ENCODE measurements at regions not wholly inside any gene's neighbourhood (a gene's known extent, or its start where the extent isn't known, plus 50 kb on each side); places are given as distances from the start of the nearest gene placed in this dataset.

- H3K4me1 ChIP-seq (ENCODE audit: insufficient read depth, low read length) = no peaks in the 10 kb centered on the region
- H3K27me3 Mint-ChIP-seq = no peaks in the 10 kb centered on the region
- peaks cover 0 to 4% of the 10 kb centered on the region in 2 experiments for H3K9me3 ChIP-seq (ENCODE audit: control insufficient read depth in 1 of 2, insufficient read depth in 1 of 2, low read length in 2 of 2)
- no peak for DNase-seq
- intact Hi-C loops (cut with DNase I, micrococcal nuclease) = no loop called here
- H3K27ac Mint-ChIP-seq = no peak overlapping the region
- H3K4me1 Mint-ChIP-seq (ENCODE audit: low read depth) = no peaks in the 10 kb centered on the region
- TF ChIP-seq CTCF (IDR thresholded peaks at IDR 0.05) = no peak
- H3K4me3 ChIP-seq (ENCODE audit: low read length) = no peak overlapping the region
- H3K27ac ChIP-seq (ENCODE audit: low read depth in 1 of 2, low read length in 2 of 2) = no peak overlapping the region
- CTCF ChIA-PET = no interaction called here
- no peaks in the 10 kb centered on the region for H3K36me3 ChIP-seq (ENCODE audit: insufficient read depth, low read length)
- POLR2A ChIA-PET = no interaction called here
- no peaks in the 10 kb centered on the region for H3K27me3 ChIP-seq (ENCODE audit: control insufficient read depth in 1 of 2, insufficient read depth in 2 of 2, low read length in 2 of 2)
- no peak for ATAC-seq (ENCODE audit: poor library complexity)
- H3K4me3 Mint-ChIP-seq = no peak overlapping the region
- H3K9me3 Mint-ChIP-seq = peaks cover 3% of the 10 kb centered on the region
- H3K36me3 Mint-ChIP-seq (ENCODE audit: low read depth) = no peaks in the 10 kb centered on the region
These were observed 404.1 kb upstream of the ST6GAL2 start for GRCh38 chr2:107290041-107290440.

- Histone ChIP-seq H3K9me3 (ENCODE audit: control insufficient read depth in 1 of 2, insufficient read depth in 1 of 2, low read length in 2 of 2) (peaks cover 3 to 4% of the 10 kb centered on the region in 2 experiments), H3K36me3 (ENCODE audit: insufficient read depth, low read length) (no peaks in the 10 kb centered on the region), H3K4me3 (ENCODE audit: low read length) (no peak overlapping the region), H3K27ac (ENCODE audit: low read depth in 1 of 2, low read length in 2 of 2) (no peak overlapping the region), H3K27me3 (ENCODE audit: control insufficient read depth in 1 of 2, insufficient read depth in 2 of 2, low read length in 2 of 2) (no peaks in the 10 kb centered on the region), H3K4me1 (ENCODE audit: insufficient read depth, low read length) (no peaks in the 10 kb centered on the region)
- Mint-ChIP-seq H3K27me3 (no peaks in the 10 kb centered on the region), H3K4me3 (no peak overlapping the region), H3K4me1 (ENCODE audit: low read depth) (no peaks in the 10 kb centered on the region), H3K27ac (no peak overlapping the region), H3K36me3 (ENCODE audit: low read depth) (no peaks in the 10 kb centered on the region), H3K9me3 (peaks cover 2% of the 10 kb centered on the region)
- no peak for TF ChIP-seq CTCF (IDR thresholded peaks at IDR 0.05)
- intact Hi-C loops (cut with DNase I, micrococcal nuclease) = no loop called here
- ChIA-PET CTCF (no interaction called here), POLR2A (no interaction called here)
- no peak for DNase-seq
- no peak for ATAC-seq (ENCODE audit: poor library complexity)
These were observed 418.0 kb upstream of the ST6GAL2 start for GRCh38 chr2:107303964-107304363.

DNA sequence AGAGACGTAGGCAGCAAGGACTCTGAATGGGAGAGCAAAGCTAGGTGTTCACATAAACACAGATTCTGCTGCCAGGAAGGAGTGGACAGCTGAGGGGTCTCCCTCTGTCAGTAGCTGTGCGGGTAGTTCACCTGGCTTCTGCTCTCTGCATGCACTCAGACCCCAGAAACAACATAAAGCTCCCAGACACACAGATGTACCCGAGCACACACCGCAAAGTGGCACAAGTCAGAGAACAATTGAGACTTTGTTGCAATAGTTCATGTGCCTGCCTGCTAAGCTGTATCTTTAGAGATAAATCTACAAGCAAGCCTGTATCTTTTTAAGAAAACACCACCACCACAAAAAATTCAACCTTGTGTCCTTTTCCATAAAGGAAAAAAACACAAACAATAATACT, 420.0 kb upstream of the ST6GAL2 start:
- H3K9me3 Mint-ChIP-seq = peaks cover 2% of the 10 kb centered on the region
- no peaks in the 10 kb centered on the region for H3K36me3 Mint-ChIP-seq (ENCODE audit: low read depth)
- no peak overlapping the region for H3K4me3 ChIP-seq (ENCODE audit: low read length)
- intact Hi-C loops (cut with DNase I, micrococcal nuclease) = no loop called here
- no peaks in the 10 kb centered on the region for H3K4me1 Mint-ChIP-seq (ENCODE audit: low read depth)
- no peaks in the 10 kb centered on the region for H3K27me3 ChIP-seq (ENCODE audit: control insufficient read depth in 1 of 2, insufficient read depth in 2 of 2, low read length in 2 of 2)
- H3K27me3 Mint-ChIP-seq = no peaks in the 10 kb centered on the region
- peaks cover 3 to 9% of the 10 kb centered on the region in 2 experiments for H3K9me3 ChIP-seq (ENCODE audit: control insufficient read depth in 1 of 2, insufficient read depth in 1 of 2, low read length in 2 of 2)
- CTCF ChIA-PET = no interaction called here
- H3K4me1 ChIP-seq (ENCODE audit: insufficient read depth, low read length) = no peaks in the 10 kb centered on the region
- H3K36me3 ChIP-seq (ENCODE audit: insufficient read depth, low read length) = no peaks in the 10 kb centered on the region
- no peak overlapping the region for H3K27ac ChIP-seq (ENCODE audit: low read depth in 1 of 2, low read length in 2 of 2)
- DNase-seq (no peak), ATAC-seq (ENCODE audit: poor library complexity) (no peak)
- no peak overlapping the region for H3K27ac Mint-ChIP-seq
- POLR2A ChIA-PET = no interaction called here
- no peak overlapping the region for H3K4me3 Mint-ChIP-seq
- TF ChIP-seq CTCF (IDR thresholded peaks at IDR 0.05) = no peak
